ENCODE measurements at regions not wholly inside any gene's neighbourhood (a gene's known extent, or its start where the extent isn't known, plus 50 kb on each side); places are given as distances from the start of the nearest gene placed in this dataset.

- no peak for TF ChIP-seq EZH2 (IDR thresholded peaks at IDR 0.05; ENCODE audit: borderline replicate concordance, insufficient read depth, low read depth, low read length, poor library complexity, severe bottlenecking)
- no peak for TF ChIP-seq CTCF (IDR thresholded peaks at IDR 0.05)
Observed at GRCh38 chr2:144624451-144624850, 104.5 kb upstream of the ZEB2 start.
